Esophagus muscularis mucosa (tissue), 3 donors: ENCODE measurements at regions not wholly inside any gene's neighbourhood (a gene's known extent, or its start where the extent isn't known, plus 50 kb on each side); places are given as distances from the start of the nearest gene placed in this dataset.

Source experiments
- CTCF ChIP-seq, 3 experiments: fragments of 200-600 bp in 2 of 3; fragments of 450-650 bp in 1 of 3; sonication (generic) in 2 of 3; IDR thresholded peaks; one replicate each; pipeline ENCODE4 v1.5.1; 2017 to 2019; ENCODE audit warnings: antibody characterized with exemption in 3 of 3, mild to moderate bottlenecking in 2 of 3, moderate library complexity in 1 of 3
- POLR2A ChIP-seq: fragments of 450-650 bp; IDR thresholded peaks from one replicate; pipeline ENCODE4 v1.6.1; 2017; ENCODE audit warnings: antibody characterized with exemption, moderate library complexity, mild to moderate bottlenecking, low read depth
- POLR2AphosphoS5 ChIP-seq, 2 donors: sonication (generic); formaldehyde crosslinking; IDR thresholded peaks; one replicate each; pipeline ENCODE4 v1.6.1; 2017; ENCODE audit warnings: antibody characterized with exemption in 2 of 2

GRCh38 chr7:118085000-118085399 is 99.0 kb upstream of the LSM8 start:
- TF ChIP-seq POLR2AphosphoS5 (IDR thresholded peaks at IDR 0.05) (no peak), CTCF (IDR thresholded peaks at IDR 0.05) (no peak), POLR2A (no peak)
